BLaER1 treated with 17β-estradiol and CSF1 and Interleukin-3, amounts not matched to agents 10 nM and 100 nM (cell line): ENCODE measurements at regions not wholly inside any gene's neighbourhood (a gene's known extent, or its start where the extent isn't known, plus 50 kb on each side); places are given as distances from the start of the nearest gene placed in this dataset.

Experiments used
- H3K27ac ChIP-seq, 11 experiments: shearing (Covaris generic); formaldehyde crosslinking; 2 replicates each; pipeline ENCODE4 v1.8.1; 2022
- H3K27me3 ChIP-seq, 11 experiments: shearing (Covaris generic); formaldehyde crosslinking; 2 replicates each; pipeline ENCODE4 v1.8.1; 2022
- H3K36me3 ChIP-seq, 11 experiments: shearing (Covaris generic); formaldehyde crosslinking; 2 replicates each; pipeline ENCODE4 v1.8.1; 2022
- H3K4me1 ChIP-seq, 10 experiments: shearing (Covaris generic); formaldehyde crosslinking; 2 replicates each; pipeline ENCODE4 v1.8.1; 2022
- H3K4me2 ChIP-seq, 11 experiments: shearing (Covaris generic); formaldehyde crosslinking; 2 replicates each; pipeline ENCODE4 v1.8.1; 2022
- H3K4me3 ChIP-seq, 10 experiments: shearing (Covaris generic); formaldehyde crosslinking; 2 replicates each; pipeline ENCODE4 v1.8.1; 2022
- H3K9ac ChIP-seq, 11 experiments: shearing (Covaris generic); formaldehyde crosslinking; 2 replicates each; pipeline ENCODE4 v1.8.1; 2022
- H3K9me3 ChIP-seq, 11 experiments: shearing (Covaris generic); formaldehyde crosslinking; replicated peaks in 1 of 11; 2 replicates each; pipeline ENCODE4 v1.8.1; 2022
- H4K20me1 ChIP-seq, 11 experiments: shearing (Covaris generic); formaldehyde crosslinking; 2 replicates each; pipeline ENCODE4 v1.8.1; 2022
- Cebpa-rat ChIP-seq, 11 experiments: shearing (Covaris generic); IDR thresholded peaks; 2 replicates each; pipeline ENCODE4 v1.8.1; 2022

GRCh38 chr5:10867389-10868303 is 106.6 kb upstream of the DAP start:
- TF ChIP-seq Cebpa-rat (IDR thresholded peaks at IDR 0.05), result no peak
- no peak overlapping the region for H3K4me3 ChIP-seq
- H3K9ac ChIP-seq, result no peak overlapping the region
- H3K27ac ChIP-seq, result no peak overlapping the region
- H3K4me2 ChIP-seq, result peak overlapping the region in 3 of 11 experiments; percentile 35 to 55 (median 35); a peak in 6 of 22 replicates
- H3K9me3 ChIP-seq, result no peaks in the 10 kb centered on the region
- no peaks in the 10 kb centered on the region for H4K20me1 ChIP-seq
- H3K27me3 ChIP-seq, result no peaks in the 10 kb centered on the region
- no peaks in the 10 kb centered on the region for H3K36me3 ChIP-seq
- H3K4me1 ChIP-seq, result peaks cover 0 to 20% (median 8%) of the 10 kb centered on the region in 10 experiments; a peak in 9 of 20 replicates

GRCh38 chr5:10866913-10867312 is 105.9 kb upstream of the DAP start:
- TF ChIP-seq Cebpa-rat (IDR thresholded peaks at IDR 0.05), result no peak
- H3K4me3 ChIP-seq, result no peak overlapping the region

GRCh38 chr5:10863763-10864383 is 102.8 kb upstream of the DAP start:
- TF ChIP-seq Cebpa-rat (IDR thresholded peaks at IDR 0.05), result no peak
- Histone ChIP-seq H4K20me1 (no peaks in the 10 kb centered on the region), H3K4me3 (no peak overlapping the region)

More at GRCh38 chr5:10866913-10867312, 105.9 kb upstream of the DAP start:
- Histone ChIP-seq H3K9me3 (no peaks in the 10 kb centered on the region), H3K4me2 (peak overlapping the region in 2 of 11 experiments; percentile 35 to 55; a peak in 2 of 22 replicates), H3K36me3 (no peaks in the 10 kb centered on the region), H3K27me3 (no peaks in the 10 kb centered on the region), H3K4me1 (peaks cover 0 to 20% (median 8%) of the 10 kb centered on the region in 10 experiments; a peak in 9 of 20 replicates), H3K9ac (no peak overlapping the region), H4K20me1 (no peaks in the 10 kb centered on the region), H3K27ac (no peak overlapping the region)

GRCh38 chr5:10862085-10862484 is 101.1 kb upstream of the DAP start:
- H4K20me1 ChIP-seq, result no peaks in the 10 kb centered on the region
- no peaks in the 10 kb centered on the region for H3K9me3 ChIP-seq
- no peak overlapping the region for H3K4me2 ChIP-seq
- H3K9ac ChIP-seq, result no peak overlapping the region
- no peaks in the 10 kb centered on the region for H3K27me3 ChIP-seq
- H3K4me3 ChIP-seq, result no peak overlapping the region
- no peak for TF ChIP-seq Cebpa-rat (IDR thresholded peaks at IDR 0.05)
- no peak overlapping the region for H3K27ac ChIP-seq
- no peaks in the 10 kb centered on the region for H3K36me3 ChIP-seq
- peaks cover 0 to 28% (median 11%) of the 10 kb centered on the region in 10 experiments; a peak in 14 of 20 replicates for H3K4me1 ChIP-seq

More at GRCh38 chr5:10863763-10864383, 102.8 kb upstream of the DAP start:
- Histone ChIP-seq H3K27ac (no peak overlapping the region), H3K4me2 (no peak overlapping the region), H3K9me3 (no peaks in the 10 kb centered on the region), H3K9ac (no peak overlapping the region), H3K4me1 (peaks cover 0 to 25% (median 9%) of the 10 kb centered on the region in 10 experiments; a peak in 12 of 20 replicates), H3K36me3 (no peaks in the 10 kb centered on the region), H3K27me3 (no peaks in the 10 kb centered on the region)

GRCh38 chr5:10861423-10861790 is 100.4 kb upstream of the DAP start:
- Histone ChIP-seq H3K27me3 (no peaks in the 10 kb centered on the region), H4K20me1 (no peaks in the 10 kb centered on the region), H3K9me3 (no peaks in the 10 kb centered on the region), H3K4me1 (peaks cover 0 to 30% (median 17%) of the 10 kb centered on the region in 10 experiments; a peak in 14 of 20 replicates), H3K4me2 (no peak overlapping the region), H3K4me3 (no peak overlapping the region), H3K36me3 (no peaks in the 10 kb centered on the region), H3K9ac (no peak overlapping the region), H3K27ac (no peak overlapping the region)
- TF ChIP-seq Cebpa-rat (IDR thresholded peaks at IDR 0.05), result no peak

- Histone ChIP-seq H3K27ac (no peak overlapping the region), H3K9me3 (no peaks in the 10 kb centered on the region), H4K20me1 (no peaks in the 10 kb centered on the region), H3K27me3 (no peaks in the 10 kb centered on the region), H3K36me3 (no peaks in the 10 kb centered on the region), H3K4me2 (no peak overlapping the region), H3K9ac (no peak overlapping the region), H3K4me3 (no peak overlapping the region), H3K4me1 (peaks cover 0 to 36% (median 23%) of the 10 kb centered on the region in 10 experiments; a peak in 15 of 20 replicates)
- TF ChIP-seq Cebpa-rat (IDR thresholded peaks at IDR 0.05), result no peak
These were observed 99.8 kb upstream of the DAP start for GRCh38 chr5:10860645-10861422.

GRCh38 chr5:10860196-10860543 is 99.1 kb upstream of the DAP start:
- Histone ChIP-seq H3K4me1 (peaks cover 0 to 42% (median 30%) of the 10 kb centered on the region in 10 experiments; a peak in 17 of 20 replicates), H3K27me3 (no peaks in the 10 kb centered on the region), H3K4me2 (no peak overlapping the region), H3K27ac (no peak overlapping the region), H3K9ac (no peak overlapping the region), H4K20me1 (no peaks in the 10 kb centered on the region), H3K4me3 (no peak overlapping the region), H3K36me3 (no peaks in the 10 kb centered on the region), H3K9me3 (no peaks in the 10 kb centered on the region)
- TF ChIP-seq Cebpa-rat (IDR thresholded peaks at IDR 0.05), result no peak

- no peaks in the 10 kb centered on the region for H3K27me3 ChIP-seq
- H3K4me2 ChIP-seq, result peak overlapping the region in 3 of 11 experiments; percentile 5 to 86 (median 86); a peak in 1 of 22 replicates
These were observed 98.6 kb upstream of the DAP start for GRCh38 chr5:10859393-10860195.

More at GRCh38 chr5:10859393-10860195, 98.6 kb upstream of the DAP start:
- peaks cover 4 to 48% (median 35%) of the 10 kb centered on the region in 10 experiments; a peak in 19 of 20 replicates for H3K4me1 ChIP-seq
- no peaks in the 10 kb centered on the region for H4K20me1 ChIP-seq
- no peaks in the 10 kb centered on the region for H3K9me3 ChIP-seq
- TF ChIP-seq Cebpa-rat (IDR thresholded peaks at IDR 0.05), result no peak
- no peak overlapping the region for H3K4me3 ChIP-seq
- no peak overlapping the region for H3K9ac ChIP-seq
- no peaks in the 10 kb centered on the region for H3K36me3 ChIP-seq
- no peak overlapping the region for H3K27ac ChIP-seq
